ACC112 (cell line): ENCODE measurements at regions not wholly inside any gene's neighbourhood (a gene's known extent, or its start where the extent isn't known, plus 50 kb on each side); places are given as distances from the start of the nearest gene placed in this dataset.

ENCODE experiments used
- H2AFZ ChIP-seq: fragments of 200-600 bp; sonication (generic); one replicate; pipeline ENCODE4 v1.6.0; 2017; ENCODE audit warnings: antibody characterized with exemption, low read length; ENCODE audit not compliant: unreplicated experiment
- H3K27ac ChIP-seq: fragments of 200-600 bp; sonication (generic); 2 replicates; pipeline ENCODE4 v1.5.1; 2014; ENCODE audit warnings: low read depth, mild to moderate bottlenecking, antibody characterized with exemption, low read length, moderate library complexity
- H3K27me3 ChIP-seq: fragments of 200-600 bp; sonication (generic); 2 replicates; pipeline ENCODE4 v1.6.1; 2014; ENCODE audit warnings: mild to moderate bottlenecking, antibody characterized with exemption, low read length, moderate library complexity, mixed read lengths; ENCODE audit not compliant: insufficient read depth
- H3K36me3 ChIP-seq: fragments of 200-600 bp; sonication (generic); 2 replicates; pipeline ENCODE4 v1.6.1; 2016; ENCODE audit warnings: mild to moderate bottlenecking, antibody characterized with exemption, low read length, moderate library complexity, mixed read lengths; ENCODE audit not compliant: insufficient read depth
- H3K4me1 ChIP-seq: fragments of 200-600 bp; sonication (generic); one replicate; pipeline ENCODE4 v1.6.1; 2016; ENCODE audit warnings: low read length, mixed read lengths; ENCODE audit not compliant: insufficient read depth, unreplicated experiment, control insufficient read depth
- H3K4me3 ChIP-seq: fragments of 200-600 bp; sonication (generic); 2 replicates; pipeline ENCODE4 v1.5.1; 2014; ENCODE audit warnings: mild to moderate bottlenecking, low read depth, low read length
- H3K79me2 ChIP-seq: fragments of 200-600 bp; sonication (generic); one replicate; pipeline ENCODE4 v1.6.0; 2016; ENCODE audit warnings: low read length; ENCODE audit not compliant: control insufficient read depth, unreplicated experiment, insufficient read depth

DNA sequence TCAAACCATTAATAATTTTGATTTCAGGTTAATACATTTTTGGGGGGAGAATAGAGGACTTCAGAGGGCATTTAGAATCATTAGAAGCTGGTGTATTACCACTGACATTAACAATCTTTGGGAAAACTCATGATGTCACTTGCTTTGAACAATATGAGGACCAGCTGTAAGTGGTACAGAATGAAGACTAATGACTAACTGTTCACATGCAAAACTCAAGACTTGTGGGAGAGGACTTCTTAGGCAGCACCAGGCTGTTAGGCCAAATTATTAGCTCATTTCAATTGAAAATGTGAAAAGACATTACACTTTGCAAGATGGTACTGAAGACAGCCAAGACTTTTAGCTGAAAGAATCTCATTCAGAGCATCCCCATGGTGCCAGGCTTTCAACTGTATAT lies 426.2 kb upstream of the ADAMTS9 start:
- H3K27me3 ChIP-seq: no peaks in the 10 kb centered on the region
- no peak overlapping the region for H2AFZ ChIP-seq
- H3K4me3 ChIP-seq: no peak overlapping the region
- no peak overlapping the region for H3K27ac ChIP-seq
- no peaks in the 10 kb centered on the region for H3K36me3 ChIP-seq
- H3K4me1 ChIP-seq: no peaks in the 10 kb centered on the region
- H3K79me2 ChIP-seq: no peaks in the 10 kb centered on the region

DNA sequence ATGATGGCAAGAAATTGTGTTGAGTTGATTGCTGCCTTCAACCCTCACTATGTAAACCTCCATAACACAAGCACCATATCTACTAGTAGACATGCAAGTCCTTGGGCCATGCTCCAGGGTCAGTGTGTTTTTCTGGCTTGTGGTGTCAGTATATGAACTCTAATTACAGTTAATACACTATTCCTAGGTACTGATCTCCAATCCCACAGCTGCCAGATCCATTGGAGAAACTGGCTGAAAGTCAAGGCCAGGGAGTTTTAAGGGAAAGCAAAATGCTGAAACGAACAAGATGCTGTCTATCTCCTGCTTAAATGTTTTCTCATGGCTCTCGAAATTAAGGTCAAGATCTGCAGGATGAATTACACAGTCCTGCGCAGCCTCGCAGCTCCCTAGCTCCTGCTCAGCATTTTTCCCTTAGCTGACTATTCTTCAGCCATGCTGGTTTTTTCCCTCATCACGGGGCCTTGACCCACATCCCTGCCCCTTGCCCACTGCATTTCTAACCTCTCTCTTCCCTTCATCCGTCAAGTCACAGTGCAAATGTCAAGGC lies 425.0 kb upstream of the ADAMTS9 start:
- no peaks in the 10 kb centered on the region for H3K27me3 ChIP-seq
- H3K27ac ChIP-seq: no peak overlapping the region
- H2AFZ ChIP-seq: no peak overlapping the region
- no peaks in the 10 kb centered on the region for H3K79me2 ChIP-seq
- no peak overlapping the region for H3K4me3 ChIP-seq
- H3K36me3 ChIP-seq: no peaks in the 10 kb centered on the region
- H3K4me1 ChIP-seq: no peaks in the 10 kb centered on the region

DNA sequence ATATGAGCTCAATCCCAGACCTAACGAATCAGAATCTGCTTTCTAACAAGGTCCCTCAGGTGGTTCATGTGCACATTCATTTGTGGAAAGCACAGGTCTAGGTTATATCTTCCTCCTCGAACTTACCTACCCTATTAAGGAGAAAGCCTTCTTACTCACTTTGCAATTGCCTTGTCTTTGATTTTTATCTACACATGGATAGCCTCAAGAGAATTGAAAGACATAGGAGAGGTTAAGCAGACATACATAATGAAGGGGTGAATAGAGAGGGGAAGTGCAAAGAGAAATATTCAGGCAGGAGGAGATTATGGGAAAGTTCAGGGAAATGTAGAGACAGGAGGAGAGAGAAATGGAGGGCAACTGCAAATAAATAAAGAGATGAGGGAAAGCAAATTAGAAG lies 422.9 kb upstream of the ADAMTS9 start:
- no peak overlapping the region for H2AFZ ChIP-seq
- no peaks in the 10 kb centered on the region for H3K4me1 ChIP-seq

GRCh38 chr3:65109966-65110500 lies 422.2 kb upstream of the ADAMTS9 start:
- Histone ChIP-seq H3K4me1 (no peaks in the 10 kb centered on the region), H3K27ac (no peak overlapping the region), H3K27me3 (no peaks in the 10 kb centered on the region), H2AFZ (no peak overlapping the region), H3K36me3 (no peaks in the 10 kb centered on the region), H3K79me2 (no peaks in the 10 kb centered on the region), H3K4me3 (no peak overlapping the region)

More for the DNA sequence above, 422.9 kb upstream of the ADAMTS9 start:
- Histone ChIP-seq H3K27ac (no peak overlapping the region), H3K4me3 (no peak overlapping the region), H3K79me2 (no peaks in the 10 kb centered on the region), H3K27me3 (no peaks in the 10 kb centered on the region), H3K36me3 (no peaks in the 10 kb centered on the region)

DNA sequence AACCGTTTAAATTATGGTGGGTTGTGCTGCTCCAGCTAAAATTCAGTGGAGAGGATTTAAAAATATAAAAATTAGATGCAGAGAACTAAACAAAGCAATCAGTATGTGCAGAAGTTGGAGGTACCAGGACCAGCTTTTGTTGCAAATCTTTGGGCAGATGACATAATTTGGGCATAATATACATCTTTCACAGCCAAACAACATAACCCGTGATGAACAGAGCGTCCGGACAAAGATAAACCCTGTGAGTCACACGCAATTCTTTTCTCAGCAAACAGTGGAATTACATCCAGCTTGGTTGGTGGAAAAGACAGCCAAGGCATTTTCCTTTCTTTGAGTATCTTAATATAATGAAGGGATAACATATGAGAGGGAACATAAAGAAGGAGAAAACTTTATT lies 419.4 kb upstream of the ADAMTS9 start:
- Histone ChIP-seq H3K4me1 (no peaks in the 10 kb centered on the region), H3K27me3 (no peaks in the 10 kb centered on the region), H3K36me3 (no peaks in the 10 kb centered on the region), H3K4me3 (no peak overlapping the region), H2AFZ (no peak overlapping the region), H3K27ac (no peak overlapping the region), H3K79me2 (no peaks in the 10 kb centered on the region)

- H3K27ac ChIP-seq: no peak overlapping the region
- H3K79me2 ChIP-seq: no peaks in the 10 kb centered on the region
- H3K4me3 ChIP-seq: no peak overlapping the region
- no peaks in the 10 kb centered on the region for H3K4me1 ChIP-seq
- H3K36me3 ChIP-seq: no peaks in the 10 kb centered on the region
- no peaks in the 10 kb centered on the region for H3K27me3 ChIP-seq
- no peak overlapping the region for H2AFZ ChIP-seq
Observed at GRCh38 chr3:65101450-65101849, 413.6 kb upstream of the ADAMTS9 start.

DNA sequence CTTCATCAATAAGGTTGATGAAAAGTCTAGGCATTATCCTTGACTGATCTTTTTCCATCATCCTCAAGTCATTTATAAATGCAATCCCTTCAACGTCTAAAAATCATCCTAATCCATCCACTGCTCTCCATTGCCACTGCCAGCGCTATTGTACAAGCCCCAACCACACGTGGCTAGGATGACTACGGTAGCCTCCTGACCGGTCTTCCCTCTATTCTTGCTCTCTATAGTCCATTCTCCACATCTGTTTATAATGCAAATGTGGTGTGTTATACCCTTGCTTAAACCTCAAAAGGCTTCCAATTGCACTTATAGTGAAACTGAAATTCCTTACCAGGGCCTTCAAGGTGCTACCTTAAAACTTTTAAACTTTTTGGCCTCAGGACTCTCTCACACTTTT lies 410.6 kb upstream of the ADAMTS9 start:
- H3K27me3 ChIP-seq: no peaks in the 10 kb centered on the region
- H3K4me3 ChIP-seq: no peak overlapping the region
- no peak overlapping the region for H3K27ac ChIP-seq
- no peaks in the 10 kb centered on the region for H3K36me3 ChIP-seq
- no peaks in the 10 kb centered on the region for H3K79me2 ChIP-seq
- no peak overlapping the region for H2AFZ ChIP-seq
- no peaks in the 10 kb centered on the region for H3K4me1 ChIP-seq

DNA sequence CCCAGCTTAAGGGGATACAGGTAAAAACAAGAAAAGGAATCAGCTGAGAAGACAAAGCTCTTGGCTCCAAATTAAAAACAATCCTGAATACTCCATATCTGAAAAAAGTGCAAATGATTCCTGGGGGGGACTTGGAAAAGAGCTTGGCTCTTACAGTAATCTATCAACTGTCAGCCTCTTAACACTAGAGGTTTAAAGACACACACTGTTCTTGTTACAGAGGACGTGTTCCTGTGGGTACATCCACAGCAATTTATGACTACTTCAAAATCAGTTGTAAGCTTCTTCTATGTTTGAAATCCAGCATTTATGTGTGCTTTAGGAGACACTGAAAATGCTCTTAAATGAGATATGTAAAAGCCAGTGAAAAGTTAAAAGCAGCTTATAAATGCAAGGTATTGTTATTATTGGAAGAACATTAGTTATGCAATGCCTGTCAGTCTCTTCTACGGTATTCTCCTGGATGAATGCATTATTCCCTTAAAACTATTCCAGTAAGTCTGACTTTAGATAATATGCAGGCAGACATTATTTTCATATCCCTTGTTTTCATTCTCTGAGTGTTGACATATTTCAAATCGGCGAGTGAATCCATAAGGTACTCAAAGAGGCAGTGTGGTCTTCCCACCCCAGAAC lies 408.4 kb upstream of the ADAMTS9 start:
- H2AFZ ChIP-seq: no peak overlapping the region
- no peak overlapping the region for H3K27ac ChIP-seq
- no peaks in the 10 kb centered on the region for H3K36me3 ChIP-seq
- no peaks in the 10 kb centered on the region for H3K27me3 ChIP-seq
- H3K4me3 ChIP-seq: no peak overlapping the region
- no peaks in the 10 kb centered on the region for H3K79me2 ChIP-seq
- H3K4me1 ChIP-seq: no peaks in the 10 kb centered on the region

GRCh38 chr3:65094723-65095122 lies 406.9 kb upstream of the ADAMTS9 start:
- no peaks in the 10 kb centered on the region for H3K79me2 ChIP-seq

GRCh38 chr3:65093641-65094040 lies 405.8 kb upstream of the ADAMTS9 start:
- Histone ChIP-seq H3K36me3 (no peaks in the 10 kb centered on the region), H3K4me3 (no peak overlapping the region), H3K27me3 (no peaks in the 10 kb centered on the region), H2AFZ (no peak overlapping the region), H3K79me2 (no peaks in the 10 kb centered on the region), H3K4me1 (no peaks in the 10 kb centered on the region), H3K27ac (no peak overlapping the region)

More at GRCh38 chr3:65094723-65095122, 406.9 kb upstream of the ADAMTS9 start:
- Histone ChIP-seq H3K4me1 (no peaks in the 10 kb centered on the region), H3K4me3 (no peak overlapping the region), H3K27me3 (no peaks in the 10 kb centered on the region), H3K27ac (no peak overlapping the region), H3K36me3 (no peaks in the 10 kb centered on the region), H2AFZ (no peak overlapping the region)

DNA sequence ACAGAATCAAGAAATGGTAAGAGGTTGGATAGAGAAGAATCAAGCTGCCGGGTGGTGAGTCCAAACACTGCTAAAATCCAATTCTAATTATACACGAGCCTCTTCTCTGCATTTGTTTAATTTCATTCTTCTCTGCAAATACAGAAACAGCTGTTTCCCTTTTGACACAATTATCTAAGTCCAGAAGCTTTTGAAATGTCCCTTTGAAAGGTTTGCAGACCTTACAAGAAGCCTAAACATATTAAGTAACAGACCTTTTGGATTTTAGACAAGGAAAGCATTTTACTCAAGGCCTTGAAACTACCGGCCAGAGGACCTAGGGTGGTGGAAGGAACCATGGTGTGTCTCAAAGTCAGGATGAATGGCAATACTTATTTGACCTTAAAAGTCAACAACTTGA lies 403.8 kb upstream of the ADAMTS9 start:
- H3K79me2 ChIP-seq: no peaks in the 10 kb centered on the region
- H3K27me3 ChIP-seq: no peaks in the 10 kb centered on the region
- no peaks in the 10 kb centered on the region for H3K36me3 ChIP-seq
- no peak overlapping the region for H3K27ac ChIP-seq
- no peak overlapping the region for H3K4me3 ChIP-seq
- H3K4me1 ChIP-seq: no peaks in the 10 kb centered on the region
- no peak overlapping the region for H2AFZ ChIP-seq
